Neural cell (in vitro differentiated cells): ENCODE measurements at regions not wholly inside any gene's neighbourhood (a gene's known extent, or its start where the extent isn't known, plus 50 kb on each side); places are given as distances from the start of the nearest gene placed in this dataset.

Source experiments
- CTCF ChIP-seq: fragments of 450-650 bp; IDR thresholded peaks from 2 replicates; pipeline ENCODE4 v1.5.1; 2014; ENCODE audit warnings: antibody characterized with exemption, mild to moderate bottlenecking, moderate library complexity; ENCODE audit not compliant: poor library complexity, severe bottlenecking
- EZH2 ChIP-seq: fragments of 200-600, 300-800 bp; shearing (Covaris generic), sonication (generic); IDR thresholded peaks from 2 replicates; pipeline ENCODE4 v1.6.1; 2014; ENCODE audit warnings: antibody characterized with exemption, low read length, borderline replicate concordance, mild to moderate bottlenecking; ENCODE audit not compliant: insufficient read depth, poor library complexity, severe bottlenecking
- POLR2AphosphoS5 ChIP-seq: IDR thresholded peaks from 2 replicates; pipeline ENCODE4 v1.6.1; 2012
- REST ChIP-seq: IDR thresholded peaks from 2 replicates; pipeline ENCODE4 v1.6.1; 2012; ENCODE audit warnings: borderline replicate concordance

- TF ChIP-seq CTCF (no peak), EZH2 (no peak), REST (no peak), POLR2AphosphoS5 (no peak)
Measured at GRCh38 chr18:24818441-24818840, 358.0 kb downstream of the HRH4 start.
